ENCODE measurements at regions not wholly inside any gene's neighbourhood (a gene's known extent, or its start where the extent isn't known, plus 50 kb on each side); places are given as distances from the start of the nearest gene placed in this dataset.

- Histone ChIP-seq H3K4ac (replicated peaks; ENCODE audit: insufficient read length, low read depth, low read length) (no peak overlapping the region), H3K27me3 (replicated peaks in 1 of 4; ENCODE audit: control insufficient read depth in 3 of 4, extremely low read depth in 1 of 4, insufficient read depth in 3 of 4, low read length in 3 of 4) (no peaks in the 10 kb centered on the region), H3K18ac (ENCODE audit: extremely low read depth, low read length) (no peak overlapping the region), H2AK5ac (ENCODE audit: low read depth, low read length) (no peak overlapping the region), H3K9ac (replicated peaks in 1 of 4; ENCODE audit: extremely low read depth in 1 of 4, low read depth in 3 of 4, low read length in 3 of 4) (no peak overlapping the region), H3K23ac (ENCODE audit: insufficient read length) (no peak overlapping the region), H3K79me1 (ENCODE audit: low read depth, low read length) (no peaks in the 10 kb centered on the region), H2BK12ac (ENCODE audit: low read depth, low read length) (no peak overlapping the region), H3K4me3 (ENCODE audit: extremely low read depth in 1 of 4, insufficient read depth in 2 of 4, low read depth in 3 of 4, low read length in 4 of 4) (no peak overlapping the region), H4K20me1 (replicated peaks in 1 of 2; ENCODE audit: control insufficient read depth in 1 of 2, insufficient read depth in 2 of 2, low read length in 2 of 2) (no peaks in the 10 kb centered on the region), H4K8ac (ENCODE audit: extremely low read depth, insufficient read depth, low read length) (no peak overlapping the region), H3K4me1 (replicated peaks in 1 of 4; ENCODE audit: control insufficient read depth in 3 of 4, insufficient read depth in 4 of 4, low read length in 3 of 4) (no peaks in the 10 kb centered on the region), H3K79me2 (ENCODE audit: control insufficient read depth in 1 of 2, insufficient read depth in 2 of 2, low read length in 2 of 2) (no peaks in the 10 kb centered on the region), H2BK15ac (ENCODE audit: low read length) (no peak overlapping the region), H2BK120ac (replicated peaks; ENCODE audit: low read depth, low read length) (no peak overlapping the region), H3K27ac (ENCODE audit: low read depth, low read length) (no peak overlapping the region), H2BK20ac (ENCODE audit: low read length) (no peak overlapping the region), H3K14ac (ENCODE audit: insufficient read length) (no peak overlapping the region), H3K56ac (replicated peaks; ENCODE audit: insufficient read length, low read depth, low read length) (no peak overlapping the region), H4K91ac (replicated peaks; ENCODE audit: insufficient read length, low read length) (no peak overlapping the region), H2AFZ (ENCODE audit: low read length) (no peak overlapping the region), H3K23me2 (ENCODE audit: low read depth, low read length) (no peaks in the 10 kb centered on the region), H3K9me3 (ENCODE audit: insufficient read depth in 2 of 2, low read depth in 1 of 2, low read length in 1 of 2) (no peaks in the 10 kb centered on the region), H3K36me3 (ENCODE audit: control insufficient read depth in 2 of 4, insufficient read depth in 4 of 4, low read length in 3 of 4) (no peaks in the 10 kb centered on the region), H3K4me2 (ENCODE audit: insufficient read depth in 1 of 2, low read depth in 2 of 2, low read length in 2 of 2) (no peak overlapping the region), H2BK5ac (ENCODE audit: low read depth, low read length) (no peak overlapping the region), H4K5ac (ENCODE audit: insufficient read length, low read depth, low read length) (no peak overlapping the region)
- DNase-seq (ENCODE audit: low read depth in 1 of 2, low spot score in 2 of 2) (no peak), FAIRE-seq (no peak)
- ChIA-PET CTCF (ENCODE audit: partially characterized antibody) (interaction anchor here (0.6 to 3.7 kb wide), 3 partner anchors 11 to 304 kb away, joined by 4 to 17 read pairs (median 8); no protein-coding TSS in a partner anchor), POLR2A (ENCODE audit: partially characterized antibody) (no interaction called here)
- 0% methylated on average over 1 of the region's 1 CpG; no CpG with 5 or more reads in 1 of the 2 experiments for WGBS, 2 experiments (ENCODE audit: extremely low coverage in 1 of 2, insufficient coverage in 1 of 2, insufficient read length in 1 of 2, insufficient replicate concordance in 2 of 2, low coverage in 1 of 2, low lambda C conversion rate in 2 of 2, missing lambda C conversion rate in 1 of 2)
- no peak for TF ChIP-seq CHD1 (IDR thresholded peaks at IDR 0.05; ENCODE audit: low read depth, low read length)
Measured at GRCh38 chr1:55348356-55348755, 133.2 kb upstream of the USP24 start.
